Body of pancreas (tissue), 4 donors: ENCODE measurements at regions not wholly inside any gene's neighbourhood (a gene's known extent, or its start where the extent isn't known, plus 50 kb on each side); places are given as distances from the start of the nearest gene placed in this dataset.

ENCODE experiments used
- CTCF ChIP-seq, 7 experiments: fragments of 450-650 bp in 4 of 7; fragments of 200-600 bp in 3 of 7; sonication (generic) in 3 of 7; IDR thresholded peaks; one replicate each; pipeline ENCODE4 v1.5.1; 2016 to 2019; ENCODE audit warnings: antibody characterized with exemption in 7 of 7
- POLR2A ChIP-seq, 3 donors: fragments of 450-650 bp; IDR thresholded peaks; one replicate each; pipeline ENCODE4 v1.6.1; 2016; ENCODE audit warnings: antibody characterized with exemption in 3 of 3, mild to moderate bottlenecking in 2 of 3

DNA sequence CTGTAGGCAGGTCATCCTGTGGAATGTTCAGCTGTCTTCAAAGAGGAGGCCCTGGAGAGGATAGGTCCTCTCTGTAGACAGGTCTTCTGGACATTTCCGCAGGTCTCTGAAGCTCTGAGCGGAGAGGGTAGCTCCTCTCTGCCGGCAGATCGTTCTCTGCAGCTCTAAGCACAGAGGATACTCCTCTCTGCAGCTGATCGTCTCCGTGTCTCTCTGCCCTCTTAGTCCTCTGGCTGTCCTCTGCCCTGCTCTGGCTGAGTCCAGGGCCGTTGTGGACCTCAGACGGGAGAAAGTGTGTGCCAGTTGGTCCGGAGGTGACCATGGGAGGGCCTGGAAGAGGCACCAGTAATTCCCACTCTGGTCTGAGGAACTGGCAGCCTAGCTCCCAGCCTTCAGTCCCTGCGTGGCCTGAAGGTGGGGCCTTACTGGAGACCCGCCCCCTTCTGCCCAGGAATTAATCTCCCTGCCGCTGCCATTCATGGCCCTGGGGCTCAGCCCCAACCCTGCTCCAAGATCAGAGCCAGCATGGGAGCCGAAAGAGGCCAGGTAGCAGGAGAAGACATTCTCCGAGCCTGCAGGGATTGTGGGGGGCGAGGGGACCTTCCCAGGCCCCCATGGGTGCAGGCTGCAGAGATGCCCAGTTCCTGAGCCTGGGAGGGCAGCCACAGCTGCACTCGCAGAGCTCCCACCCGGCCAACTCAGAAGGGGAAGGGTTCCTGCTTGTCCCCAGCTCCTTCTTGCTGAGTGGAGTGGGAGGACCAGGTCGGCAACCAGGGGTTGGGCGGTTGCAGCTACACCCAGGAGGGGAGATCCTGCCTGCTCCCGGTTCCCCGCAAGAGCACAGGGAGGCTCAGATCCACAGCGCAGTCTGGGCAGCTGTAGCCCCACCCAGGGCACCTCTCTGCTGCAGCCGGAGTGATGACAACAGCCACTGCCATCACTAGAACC is 488.7 kb downstream of the RSL24D1 start:
- TF ChIP-seq CTCF (IDR thresholded peaks at IDR 0.05): no peak
- no peak for TF ChIP-seq POLR2A (IDR thresholded peaks at IDR 0.05)
